Panc1 (cell line): ENCODE measurements at regions not wholly inside any gene's neighbourhood (a gene's known extent, or its start where the extent isn't known, plus 50 kb on each side); places are given as distances from the start of the nearest gene placed in this dataset.
A peak's percentile ranks its signal among the peaks of the same experiment; 100 is the strongest.

Experiments
- ATAC-seq: fragments of 200-7000 bp; cut with Tn5 transposase; 2 replicates; pipeline ENCODE4 v1.9.1; 2020; ENCODE audit warnings: mild to moderate bottlenecking, moderate library complexity
- BruUV-seq: library from RNA; stranded (reverse); fragments of 400-500 nt; replicated peaks from 2 replicates; lab custom pipeline; 2021; lab: Mats Ljungman, UMichigan
- CTCF ChIA-PET: fragments of 300-600 bp; sonication (Branson Sonifier 250); formaldehyde crosslinking; loops from one replicate; lab custom pipeline; 2022; ENCODE audit warnings: antibody characterized with exemption; lab: Charles Lee
- POLR2A ChIA-PET: fragments of 300-600 bp; sonication (Branson Sonifier 250); formaldehyde crosslinking; loops from one replicate; lab custom pipeline; 2022; ENCODE audit warnings: antibody characterized with exemption; lab: Charles Lee
- DNase-seq: peaks from one replicate; pipeline ENCODE4 v3.0.0-alpha.2; 2010; ENCODE audit warnings: low read depth, low spot score
- H3K27ac ChIP-seq: 2 replicates; pipeline ENCODE4 v1.5.1; 2011; ENCODE audit warnings: mild to moderate bottlenecking, low read length, inconsistent platforms
- H3K27me3 ChIP-seq: fragments of 200-500 bp; sonication (Bioruptor generic); 2 replicates; pipeline ENCODE4 v1.6.0; 2014; ENCODE audit warnings: low read length, inconsistent platforms; ENCODE audit not compliant: control insufficient read depth, insufficient read depth
- H3K36me3 ChIP-seq: fragments of 200-500 bp; sonication (Bioruptor generic); 2 replicates; pipeline ENCODE4 v1.5.1; 2014; ENCODE audit warnings: inconsistent platforms, mild to moderate bottlenecking, low read length, moderate library complexity; ENCODE audit not compliant: control insufficient read depth, insufficient read depth
- H3K4me1 ChIP-seq: 2 replicates; pipeline ENCODE4 v1.5.1; 2011; ENCODE audit warnings: inconsistent platforms, mild to moderate bottlenecking, low read length, moderate library complexity; ENCODE audit not compliant: control insufficient read depth, insufficient read depth
- H3K4me3 ChIP-seq, 2 experiments: 2 replicates each; pipeline ENCODE4 v1.5.1; 2011 to 2012; ENCODE audit warnings: low read depth in 2 of 2, low read length in 2 of 2, mild to moderate bottlenecking in 2 of 2, inconsistent platforms in 1 of 2, moderate library complexity in 1 of 2
- H3K9me3 ChIP-seq: fragments of 200-500 bp; sonication (Bioruptor generic); 2 replicates; pipeline ENCODE4 v1.5.1; 2014; ENCODE audit warnings: low read depth, mild to moderate bottlenecking, inconsistent platforms, low read length, moderate library complexity; ENCODE audit not compliant: control insufficient read depth, insufficient read depth
- POLR2AphosphoS5 ChIP-seq: IDR thresholded peaks from 2 replicates; pipeline ENCODE4 v1.6.1; 2012; ENCODE audit warnings: mild to moderate bottlenecking, low read depth, low read length, moderate library complexity
- SIN3A ChIP-seq: IDR thresholded peaks from 2 replicates; pipeline ENCODE4 v1.6.1; 2012; ENCODE audit warnings: low read depth, mild to moderate bottlenecking, low read length, moderate library complexity, borderline replicate concordance; ENCODE audit not compliant: insufficient read depth
- TCF7L2 ChIP-seq: IDR thresholded peaks from 2 replicates; pipeline ENCODE4 v1.6.1; 2011; ENCODE audit warnings: mild to moderate bottlenecking, low read depth, low read length, inconsistent platforms
- in situ Hi-C: cut with HindIII; loops from 2 replicates; pipeline ENCODE4 v1.10.0; 2016; ENCODE audit warnings: low sequenced_read_pairs, low pct_unique_long_range_greater_than_20kb
- intact Hi-C: fragments of 100-400 bp; cut with micrococcal nuclease; formaldehyde crosslinking; loops from one replicate; pipeline ENCODE4 v1.10.0; 2022; ENCODE audit not compliant: unreplicated experiment
- TF ChIP-seq, protein P1 (sequence below), 2 experiments: IDR thresholded peaks; 2 replicates each; pipeline ENCODE4 v1.6.1; 2011 to 2012; ENCODE audit warnings: low read depth in 2 of 2, control low read depth in 1 of 2, low read length in 1 of 2, mild to moderate bottlenecking in 1 of 2, moderate library complexity in 1 of 2; ENCODE audit not compliant: insufficient read depth in 1 of 2
- TF ChIP-seq, protein P2 (sequence below): fragments of 450-650 bp; IDR thresholded peaks from 2 replicates; pipeline ENCODE4 v1.5.1; 2017; ENCODE audit warnings: mild to moderate bottlenecking

DNA sequence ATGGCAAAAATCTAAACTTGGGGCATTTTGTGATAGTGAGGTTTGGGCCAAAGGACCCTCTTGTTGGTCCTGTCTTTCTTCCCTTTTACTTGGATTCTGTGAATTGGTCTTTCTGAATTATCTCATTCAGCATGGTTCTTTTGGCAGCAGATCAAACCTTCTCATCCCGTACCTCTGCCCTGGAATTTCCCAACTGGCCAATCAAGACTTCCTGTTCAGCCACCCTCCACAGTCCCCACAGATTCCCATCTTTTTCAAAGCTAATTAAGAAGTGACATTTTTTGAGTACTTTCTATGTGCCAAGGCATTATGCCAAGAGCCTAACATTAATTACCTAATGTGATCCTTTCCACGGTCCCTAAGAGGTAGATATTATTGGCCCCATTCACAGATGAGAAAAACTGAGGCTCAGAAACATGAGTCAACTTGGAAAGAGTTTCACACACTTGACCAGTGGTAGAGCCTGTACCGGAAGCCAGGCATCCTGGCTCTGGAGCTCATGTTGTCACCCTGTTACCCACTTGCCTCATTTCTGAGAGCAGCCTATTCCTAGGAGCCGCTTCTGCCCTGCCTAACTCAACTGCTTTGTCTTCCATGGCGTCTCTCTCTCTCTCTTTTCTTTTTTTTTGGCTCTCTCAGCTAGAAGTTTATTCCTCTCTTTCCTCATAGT is 135.9 kb downstream of the C12orf75 start:
- no TSS peak for BruUV-seq
- 0 out of 2 replicates have a peak overlapping the region, but pooled peaks have one; percentile 26 for H3K27ac ChIP-seq
- H3K27me3 ChIP-seq = no peaks in the 10 kb centered on the region
- intact Hi-C loops (no loop called here), in situ Hi-C loops (no loop called here)
- CTCF ChIA-PET = interaction anchor here (0.5 kb wide), 1 partner anchor 460 kb away, joined by 3 read pairs; no protein-coding TSS in a partner anchor
- no peaks in the 10 kb centered on the region for H3K36me3 ChIP-seq
- DNase-seq = no peak
- ATAC-seq = no peak
- no peak for TF ChIP-seq SIN3A
- TF ChIP-seq, protein P1, sequence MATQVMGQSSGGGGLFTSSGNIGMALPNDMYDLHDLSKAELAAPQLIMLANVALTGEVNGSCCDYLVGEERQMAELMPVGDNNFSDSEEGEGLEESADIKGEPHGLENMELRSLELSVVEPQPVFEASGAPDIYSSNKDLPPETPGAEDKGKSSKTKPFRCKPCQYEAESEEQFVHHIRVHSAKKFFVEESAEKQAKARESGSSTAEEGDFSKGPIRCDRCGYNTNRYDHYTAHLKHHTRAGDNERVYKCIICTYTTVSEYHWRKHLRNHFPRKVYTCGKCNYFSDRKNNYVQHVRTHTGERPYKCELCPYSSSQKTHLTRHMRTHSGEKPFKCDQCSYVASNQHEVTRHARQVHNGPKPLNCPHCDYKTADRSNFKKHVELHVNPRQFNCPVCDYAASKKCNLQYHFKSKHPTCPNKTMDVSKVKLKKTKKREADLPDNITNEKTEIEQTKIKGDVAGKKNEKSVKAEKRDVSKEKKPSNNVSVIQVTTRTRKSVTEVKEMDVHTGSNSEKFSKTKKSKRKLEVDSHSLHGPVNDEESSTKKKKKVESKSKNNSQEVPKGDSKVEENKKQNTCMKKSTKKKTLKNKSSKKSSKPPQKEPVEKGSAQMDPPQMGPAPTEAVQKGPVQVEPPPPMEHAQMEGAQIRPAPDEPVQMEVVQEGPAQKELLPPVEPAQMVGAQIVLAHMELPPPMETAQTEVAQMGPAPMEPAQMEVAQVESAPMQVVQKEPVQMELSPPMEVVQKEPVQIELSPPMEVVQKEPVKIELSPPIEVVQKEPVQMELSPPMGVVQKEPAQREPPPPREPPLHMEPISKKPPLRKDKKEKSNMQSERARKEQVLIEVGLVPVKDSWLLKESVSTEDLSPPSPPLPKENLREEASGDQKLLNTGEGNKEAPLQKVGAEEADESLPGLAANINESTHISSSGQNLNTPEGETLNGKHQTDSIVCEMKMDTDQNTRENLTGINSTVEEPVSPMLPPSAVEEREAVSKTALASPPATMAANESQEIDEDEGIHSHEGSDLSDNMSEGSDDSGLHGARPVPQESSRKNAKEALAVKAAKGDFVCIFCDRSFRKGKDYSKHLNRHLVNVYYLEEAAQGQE (IDR thresholded peaks at IDR 0.05; ENCODE audit: insufficient read depth in 1 of 2, low read depth in 2 of 2, low read length in 1 of 2) = no peak
- no peak for TF ChIP-seq TCF7L2
- TF ChIP-seq POLR2AphosphoS5 = no peak
- TF ChIP-seq, protein P2, sequence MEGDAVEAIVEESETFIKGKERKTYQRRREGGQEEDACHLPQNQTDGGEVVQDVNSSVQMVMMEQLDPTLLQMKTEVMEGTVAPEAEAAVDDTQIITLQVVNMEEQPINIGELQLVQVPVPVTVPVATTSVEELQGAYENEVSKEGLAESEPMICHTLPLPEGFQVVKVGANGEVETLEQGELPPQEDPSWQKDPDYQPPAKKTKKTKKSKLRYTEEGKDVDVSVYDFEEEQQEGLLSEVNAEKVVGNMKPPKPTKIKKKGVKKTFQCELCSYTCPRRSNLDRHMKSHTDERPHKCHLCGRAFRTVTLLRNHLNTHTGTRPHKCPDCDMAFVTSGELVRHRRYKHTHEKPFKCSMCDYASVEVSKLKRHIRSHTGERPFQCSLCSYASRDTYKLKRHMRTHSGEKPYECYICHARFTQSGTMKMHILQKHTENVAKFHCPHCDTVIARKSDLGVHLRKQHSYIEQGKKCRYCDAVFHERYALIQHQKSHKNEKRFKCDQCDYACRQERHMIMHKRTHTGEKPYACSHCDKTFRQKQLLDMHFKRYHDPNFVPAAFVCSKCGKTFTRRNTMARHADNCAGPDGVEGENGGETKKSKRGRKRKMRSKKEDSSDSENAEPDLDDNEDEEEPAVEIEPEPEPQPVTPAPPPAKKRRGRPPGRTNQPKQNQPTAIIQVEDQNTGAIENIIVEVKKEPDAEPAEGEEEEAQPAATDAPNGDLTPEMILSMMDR = no peak
- H3K4me3 ChIP-seq = no peak overlapping the region
- H3K4me1 ChIP-seq = no peaks in the 10 kb centered on the region
- no peaks in the 10 kb centered on the region for H3K9me3 ChIP-seq
- POLR2A ChIA-PET = no interaction called here

DNA sequence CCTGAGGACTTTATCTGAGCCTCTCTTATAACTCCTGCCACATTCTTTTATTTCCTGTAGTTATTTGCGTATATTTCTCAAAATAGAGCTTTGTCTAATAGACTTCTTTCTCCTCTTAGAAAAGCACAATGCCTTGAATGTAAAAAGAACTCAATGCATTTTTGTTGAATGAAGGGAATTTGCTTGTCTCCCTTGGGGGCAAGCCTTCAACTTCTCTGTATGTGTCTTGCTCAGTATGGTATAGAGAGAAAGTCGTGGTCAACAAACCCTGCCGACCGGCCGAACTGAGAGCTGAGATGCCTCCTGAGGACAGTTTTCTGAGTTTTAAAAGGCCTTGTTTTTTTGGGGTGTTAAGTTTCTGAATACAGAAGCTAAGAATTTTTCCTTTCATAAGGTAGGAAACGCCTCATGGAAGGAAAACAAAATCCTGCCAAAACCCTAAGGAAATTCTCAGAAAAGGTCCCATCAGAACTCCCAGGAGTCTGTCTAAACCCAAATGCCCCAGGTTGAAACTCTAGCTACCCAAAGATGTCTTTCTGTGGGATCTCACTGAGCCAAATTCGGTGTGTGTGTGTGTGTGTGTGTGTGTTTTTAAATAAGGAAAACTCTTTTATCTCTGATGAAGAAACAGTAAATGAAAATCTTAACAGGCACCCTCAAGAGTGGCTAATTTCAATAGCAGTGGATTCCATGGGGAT is 136.6 kb downstream of the C12orf75 start:
- H3K27me3 ChIP-seq = no peaks in the 10 kb centered on the region
- BruUV-seq = no TSS peak
- ATAC-seq = no peak
- DNase-seq = no peak
- ChIA-PET POLR2A (no interaction called here), CTCF (interaction anchor here (0.5 kb wide), 1 partner anchor 460 kb away, joined by 3 read pairs; no protein-coding TSS in a partner anchor)
- intact Hi-C loops (no loop called here), in situ Hi-C loops (no loop called here)
- no peaks in the 10 kb centered on the region for H3K9me3 ChIP-seq
- no peak overlapping the region for H3K27ac ChIP-seq
- H3K4me1 ChIP-seq = no peaks in the 10 kb centered on the region
- no peaks in the 10 kb centered on the region for H3K36me3 ChIP-seq
- H3K4me3 ChIP-seq = no peak overlapping the region
- TF ChIP-seq POLR2AphosphoS5 = no peak
- TF ChIP-seq, protein P1 (IDR thresholded peaks at IDR 0.05; ENCODE audit: insufficient read depth in 1 of 2, low read depth in 2 of 2, low read length in 1 of 2) = no peak
- TF ChIP-seq, protein P2 = no peak
- no peak for TF ChIP-seq TCF7L2
- TF ChIP-seq SIN3A = no peak
